ENCODE measurements at regions not wholly inside any gene's neighbourhood (a gene's known extent, or its start where the extent isn't known, plus 50 kb on each side); places are given as distances from the start of the nearest gene placed in this dataset.

GRCh38 chr21:28705616-28706015 lies 287.1 kb downstream of the LTN1 start:
- no peak for TF ChIP-seq CTCF (IDR thresholded peaks at IDR 0.05)
- TF ChIP-seq POLR2A (IDR thresholded peaks at IDR 0.05), result no peak
- TF ChIP-seq POLR2AphosphoS5 (IDR thresholded peaks at IDR 0.05; ENCODE audit: insufficient read depth in 1 of 2, low read depth in 1 of 2), result no peak

Data from vagina (tissue), 2 donors.